Chondrocyte (in vitro differentiated cells): ENCODE measurements at regions not wholly inside any gene's neighbourhood (a gene's known extent, or its start where the extent isn't known, plus 50 kb on each side); places are given as distances from the start of the nearest gene placed in this dataset.
A peak's percentile ranks its signal among the peaks of the same experiment; 100 is the strongest.
"Not testable (repeated sequence)": the region's sequence is repeated elsewhere in the genome, so short reads cannot be mapped to it uniquely, and the experiment has no call there.

Experiments used
- DNase-seq: peaks from one replicate; pipeline ENCODE4 v3.0.0; 2021; ENCODE audit warnings: mixed read lengths, low spot score
- H3K27ac Mint-ChIP-seq: one replicate; pipeline ENCODE4 v1.8.0; 2021; ENCODE audit warnings: mild to moderate bottlenecking, moderate library complexity, mixed read lengths; ENCODE audit not compliant: unreplicated experiment
- H3K27me3 Mint-ChIP-seq: 2 replicates; pipeline ENCODE4 v1.8.0; 2021; ENCODE audit warnings: low read depth, mixed read lengths
- H3K36me3 Mint-ChIP-seq: 2 replicates; pipeline ENCODE4 v1.8.0; 2021; ENCODE audit warnings: low read depth, mixed read lengths
- H3K4me1 Mint-ChIP-seq: 2 replicates; pipeline ENCODE4 v1.8.0; 2021; ENCODE audit warnings: low read depth, mild to moderate bottlenecking, mixed read lengths
- H3K4me3 Mint-ChIP-seq: one replicate; pipeline ENCODE4 v1.8.0; 2021; ENCODE audit warnings: mild to moderate bottlenecking, moderate library complexity, mixed read lengths; ENCODE audit not compliant: unreplicated experiment
- H3K9me3 Mint-ChIP-seq: 2 replicates; pipeline ENCODE4 v1.8.0; 2021; ENCODE audit warnings: low read depth, mixed read lengths
- TF ChIP-seq, protein P1 (sequence below): fragments of 200-600 bp; sonication (generic); IDR thresholded peaks from 2 replicates; pipeline ENCODE4 v1.5.0; 2021; ENCODE audit warnings: antibody characterized with exemption, mild to moderate bottlenecking, moderate library complexity

DNA sequence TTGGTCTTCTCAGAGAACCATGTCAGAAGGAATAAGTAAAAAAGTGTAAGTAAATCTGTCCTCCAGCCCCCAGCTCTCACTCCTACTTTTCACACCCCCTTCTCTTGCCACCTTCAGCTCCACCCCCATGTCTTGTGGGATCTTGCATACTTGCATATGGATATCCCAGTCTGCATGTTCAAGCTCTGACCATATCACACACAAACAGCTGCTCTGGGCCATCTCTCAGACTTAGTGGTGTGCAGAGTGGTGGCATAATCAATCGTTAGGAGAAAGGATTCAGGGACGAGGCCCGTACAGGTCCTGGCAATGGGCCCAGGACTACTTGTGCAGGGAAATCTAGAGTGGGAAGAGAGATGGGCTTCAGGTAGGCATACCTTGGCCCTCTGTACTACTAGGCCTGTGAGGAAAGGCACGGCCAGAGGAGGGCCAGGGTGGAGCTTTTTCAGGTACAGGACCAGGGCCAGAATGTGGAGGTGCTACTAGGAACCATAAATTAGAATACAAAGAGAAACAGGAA lies 112.0 kb upstream of the SGK1 start:
- Mint-ChIP-seq H3K27ac (no peak overlapping the region), H3K9me3 (no peaks in the 10 kb centered on the region), H3K4me1 (peaks cover 16% of the 10 kb centered on the region), H3K27me3 (no peaks in the 10 kb centered on the region), H3K36me3 (no peaks in the 10 kb centered on the region), H3K4me3 (no peak overlapping the region)
- no peak for DNase-seq
- TF ChIP-seq, protein P1, sequence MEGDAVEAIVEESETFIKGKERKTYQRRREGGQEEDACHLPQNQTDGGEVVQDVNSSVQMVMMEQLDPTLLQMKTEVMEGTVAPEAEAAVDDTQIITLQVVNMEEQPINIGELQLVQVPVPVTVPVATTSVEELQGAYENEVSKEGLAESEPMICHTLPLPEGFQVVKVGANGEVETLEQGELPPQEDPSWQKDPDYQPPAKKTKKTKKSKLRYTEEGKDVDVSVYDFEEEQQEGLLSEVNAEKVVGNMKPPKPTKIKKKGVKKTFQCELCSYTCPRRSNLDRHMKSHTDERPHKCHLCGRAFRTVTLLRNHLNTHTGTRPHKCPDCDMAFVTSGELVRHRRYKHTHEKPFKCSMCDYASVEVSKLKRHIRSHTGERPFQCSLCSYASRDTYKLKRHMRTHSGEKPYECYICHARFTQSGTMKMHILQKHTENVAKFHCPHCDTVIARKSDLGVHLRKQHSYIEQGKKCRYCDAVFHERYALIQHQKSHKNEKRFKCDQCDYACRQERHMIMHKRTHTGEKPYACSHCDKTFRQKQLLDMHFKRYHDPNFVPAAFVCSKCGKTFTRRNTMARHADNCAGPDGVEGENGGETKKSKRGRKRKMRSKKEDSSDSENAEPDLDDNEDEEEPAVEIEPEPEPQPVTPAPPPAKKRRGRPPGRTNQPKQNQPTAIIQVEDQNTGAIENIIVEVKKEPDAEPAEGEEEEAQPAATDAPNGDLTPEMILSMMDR, result no peak

DNA sequence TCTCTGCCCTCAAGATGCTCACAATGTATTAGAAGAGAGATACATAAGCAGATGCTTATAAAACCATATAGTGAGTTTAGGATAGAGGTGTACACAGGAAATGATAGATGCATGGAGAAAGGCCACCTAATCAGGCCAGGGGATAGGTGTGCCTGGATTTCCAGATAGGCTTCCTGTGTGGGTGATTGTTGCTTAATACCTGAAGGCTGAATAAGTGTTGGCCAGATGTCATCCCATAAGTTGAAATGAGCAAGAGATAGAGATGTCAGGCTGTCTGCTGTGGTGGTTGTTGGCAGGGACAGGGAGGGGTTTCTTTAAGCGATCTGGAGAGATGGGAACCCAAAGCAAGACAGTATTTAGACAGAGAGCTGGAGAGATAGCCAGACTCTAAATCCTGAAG lies 109.8 kb upstream of the SGK1 start:
- no peaks in the 10 kb centered on the region for H3K27me3 Mint-ChIP-seq
- H3K36me3 Mint-ChIP-seq, result no peaks in the 10 kb centered on the region
- TF ChIP-seq, protein P1, result no peak
- no peak overlapping the region for H3K27ac Mint-ChIP-seq
- H3K4me3 Mint-ChIP-seq, result no peak overlapping the region
- H3K4me1 Mint-ChIP-seq, result peaks cover 23% of the 10 kb centered on the region
- peaks cover 2% of the 10 kb centered on the region for H3K9me3 Mint-ChIP-seq
- DNase-seq, result no peak

DNA sequence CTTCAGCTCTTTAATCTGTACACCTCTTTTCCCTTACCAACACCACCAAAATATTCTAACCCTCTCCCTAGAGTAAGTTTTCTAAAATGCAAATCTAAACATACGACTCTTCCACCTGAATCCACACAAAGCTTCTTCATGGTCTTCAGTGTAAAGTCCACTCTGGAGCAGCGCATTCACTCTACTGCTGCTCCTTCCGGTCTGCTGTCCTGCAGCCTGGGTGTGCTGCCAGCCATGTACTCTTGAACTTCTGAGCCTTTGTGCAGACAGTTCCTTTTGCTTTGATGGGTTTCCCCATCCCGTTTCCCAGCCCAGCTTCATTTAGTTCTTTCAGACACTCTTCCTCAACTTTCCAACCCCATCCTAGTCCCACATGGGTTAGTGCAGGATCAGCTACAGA lies 108.7 kb upstream of the SGK1 start:
- Mint-ChIP-seq H3K9me3 (peaks cover 2% of the 10 kb centered on the region), H3K27ac (no peak overlapping the region), H3K36me3 (no peaks in the 10 kb centered on the region), H3K27me3 (no peaks in the 10 kb centered on the region), H3K4me3 (no peak overlapping the region), H3K4me1 (peaks cover 29% of the 10 kb centered on the region)
- TF ChIP-seq, protein P1, result no peak
- no peak for DNase-seq

DNA sequence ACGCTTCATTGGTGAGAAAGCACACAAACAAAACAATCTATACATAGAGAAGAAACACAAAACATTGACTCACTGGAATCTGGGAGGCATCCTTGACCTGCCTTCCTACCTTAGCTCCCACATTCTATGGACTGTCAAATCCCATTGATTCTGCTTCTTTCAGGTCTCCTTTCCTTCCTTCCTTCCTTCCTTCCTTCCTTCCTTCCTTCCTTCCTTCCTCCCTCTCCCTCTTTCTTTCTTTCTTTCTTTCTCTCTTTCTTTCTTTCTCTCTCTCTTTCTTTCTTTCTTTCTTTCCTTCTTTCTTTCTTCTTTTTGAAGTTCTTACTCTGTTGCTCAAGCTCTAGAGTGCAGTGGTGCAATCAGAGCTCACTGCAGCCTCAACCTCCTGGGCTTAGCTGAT lies 108.0 kb upstream of the SGK1 start:
- H3K4me1 Mint-ChIP-seq, result peaks cover 29% of the 10 kb centered on the region
- H3K27ac Mint-ChIP-seq, result peak overlapping the region; percentile 32
- H3K36me3 Mint-ChIP-seq, result not testable (repeated sequence)

DNA sequence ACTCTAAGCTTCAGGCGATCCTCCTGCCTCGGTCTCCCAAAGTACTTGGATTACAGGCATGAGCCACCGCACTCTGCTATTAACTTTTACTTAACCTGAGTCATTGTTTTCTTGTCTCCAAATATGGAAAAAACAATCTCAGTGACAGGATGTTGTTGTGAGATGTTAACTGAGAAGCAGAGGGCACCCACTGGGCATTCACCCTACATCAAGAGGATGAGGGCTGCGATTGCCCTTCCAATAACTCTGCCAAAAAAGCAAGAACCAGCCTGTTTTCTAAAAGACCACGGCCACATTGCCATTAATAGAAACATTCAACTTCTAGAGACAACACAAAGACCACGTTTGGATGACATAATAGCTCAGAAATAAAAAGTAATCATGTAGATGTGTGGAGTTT lies 107.6 kb upstream of the SGK1 start:
- no peak overlapping the region for H3K4me3 Mint-ChIP-seq
- H3K36me3 Mint-ChIP-seq, result no peaks in the 10 kb centered on the region
- peaks cover 2% of the 10 kb centered on the region for H3K9me3 Mint-ChIP-seq
- H3K27ac Mint-ChIP-seq, result no peak overlapping the region
- no peaks in the 10 kb centered on the region for H3K27me3 Mint-ChIP-seq
- TF ChIP-seq, protein P1, result no peak
- peaks cover 33% of the 10 kb centered on the region for H3K4me1 Mint-ChIP-seq
- DNase-seq, result no peak

More for the DNA sequence above, 108.0 kb upstream of the SGK1 start:
- H3K4me3 Mint-ChIP-seq, H3K9me3 Mint-ChIP-seq, H3K27me3 Mint-ChIP-seq, DNase-seq: not testable (repeated sequence)

DNA sequence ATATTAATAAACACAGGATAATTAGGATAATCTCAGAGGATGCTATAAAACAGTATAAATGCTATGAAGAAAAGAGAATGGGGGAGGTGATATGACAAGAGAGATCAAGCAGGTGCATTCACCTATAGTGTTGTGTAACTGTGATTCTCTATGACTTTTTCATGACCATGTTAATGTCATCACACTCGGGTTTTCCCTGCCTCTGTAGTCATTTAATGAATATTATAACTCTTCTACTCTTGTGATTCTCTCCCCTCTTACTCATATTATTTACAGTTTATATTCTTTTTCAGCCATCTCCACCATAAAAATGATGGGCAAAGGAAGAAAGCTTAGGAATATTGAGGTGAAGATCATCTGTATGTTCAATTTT lies 106.9 kb upstream of the SGK1 start:
- H3K9me3 Mint-ChIP-seq, result peaks cover 2% of the 10 kb centered on the region
- TF ChIP-seq, protein P1, result no peak
- no peak overlapping the region for H3K27ac Mint-ChIP-seq
- peaks cover 40% of the 10 kb centered on the region for H3K4me1 Mint-ChIP-seq
- no peak for DNase-seq
- no peaks in the 10 kb centered on the region for H3K36me3 Mint-ChIP-seq
- H3K4me3 Mint-ChIP-seq, result no peak overlapping the region
- no peaks in the 10 kb centered on the region for H3K27me3 Mint-ChIP-seq
